Activated CD4-positive, alpha-beta T cell treated with anti-CD3 and anti-CD28 coated beads for 36 hours (primary cell): ENCODE measurements at regions not wholly inside any gene's neighbourhood (a gene's known extent, or its start where the extent isn't known, plus 50 kb on each side); places are given as distances from the start of the nearest gene placed in this dataset.

ENCODE experiments used
- ATAC-seq: fragments of 200-7000 bp; cut with Tn5 transposase; one replicate; pipeline ENCODE4 v1.10.0; 2021; ENCODE audit warnings: mild to moderate bottlenecking, moderate library complexity
- CTCF ChIA-PET: fragments of 350-600 bp; sonication (Branson Sonifier 250); formaldehyde crosslinking; loops from one replicate; lab custom pipeline; 2021; ENCODE audit warnings: antibody characterized with exemption; lab: Charles Lee
- POLR2A ChIA-PET: fragments of 350-600 bp; sonication (Branson Sonifier 250); formaldehyde crosslinking; loops from one replicate; lab custom pipeline; 2021; ENCODE audit warnings: antibody characterized with exemption, inconsistent platforms; lab: Charles Lee
- DNase-seq: peaks from one replicate; pipeline ENCODE4 v3.0.0-alpha.2; 2020
- H3K27ac Mint-ChIP-seq: one replicate; pipeline ENCODE4 v1.8.0; 2021; ENCODE audit warnings: mixed read lengths
- H3K27me3 Mint-ChIP-seq: one replicate; pipeline ENCODE4 v1.8.0; 2021; ENCODE audit warnings: mixed read lengths
- H3K36me3 Mint-ChIP-seq: one replicate; pipeline ENCODE4 v1.8.0; 2021; ENCODE audit warnings: low read depth, mixed read lengths
- H3K4me1 Mint-ChIP-seq: one replicate; pipeline ENCODE4 v1.8.0; 2021; ENCODE audit warnings: mixed read lengths
- H3K4me3 Mint-ChIP-seq: one replicate; pipeline ENCODE4 v1.8.0; 2021; ENCODE audit warnings: mild to moderate bottlenecking, moderate library complexity, mixed read lengths
- H3K9me3 Mint-ChIP-seq: one replicate; pipeline ENCODE4 v1.8.0; 2021; ENCODE audit warnings: low read depth, mixed read lengths
- intact Hi-C, 2 experiments: fragments of 100-400 bp; cut with DNase I in 1 of 2; cut with micrococcal nuclease in 1 of 2; formaldehyde crosslinking; loops; one replicate each; pipeline versions ENCODE4 v1.14.2 to v1.15.1; 2022 to 2024; cut with DNase I, micrococcal nuclease

GRCh38 chr1:14318830-14319229 is 279.7 kb upstream of the KAZN start:
- intact Hi-C loops = no loop called here
- no peak for DNase-seq
- ChIA-PET CTCF (no interaction called here), POLR2A (no interaction called here)
- peaks cover 2% of the 10 kb centered on the region for H3K4me1 Mint-ChIP-seq
- no peak overlapping the region for H3K27ac Mint-ChIP-seq
- H3K27me3 Mint-ChIP-seq = peaks cover 12% of the 10 kb centered on the region
- H3K36me3 Mint-ChIP-seq = no peaks in the 10 kb centered on the region
- ATAC-seq = no peak
- H3K9me3 Mint-ChIP-seq = no peaks in the 10 kb centered on the region
- H3K4me3 Mint-ChIP-seq = no peak overlapping the region

GRCh38 chr1:14320518-14320917 is 278.0 kb upstream of the KAZN start:
- no peak overlapping the region for H3K27ac Mint-ChIP-seq
- ATAC-seq = no peak

GRCh38 chr1:14320986-14321385 is 277.5 kb upstream of the KAZN start:
- ATAC-seq (no peak), DNase-seq (no peak)
- intact Hi-C loops = no loop called here
- ChIA-PET CTCF (no interaction called here), POLR2A (no interaction called here)
- no peaks in the 10 kb centered on the region for H3K9me3 Mint-ChIP-seq
- H3K27ac Mint-ChIP-seq = no peak overlapping the region
- no peaks in the 10 kb centered on the region for H3K36me3 Mint-ChIP-seq
- peaks cover 2% of the 10 kb centered on the region for H3K4me1 Mint-ChIP-seq
- H3K4me3 Mint-ChIP-seq = no peak overlapping the region
- H3K27me3 Mint-ChIP-seq = peaks cover 18% of the 10 kb centered on the region

More at GRCh38 chr1:14320518-14320917, 278.0 kb upstream of the KAZN start:
- ChIA-PET CTCF (no interaction called here), POLR2A (no interaction called here)
- no peaks in the 10 kb centered on the region for H3K9me3 Mint-ChIP-seq
- intact Hi-C loops = no loop called here
- DNase-seq = no peak
- H3K27me3 Mint-ChIP-seq = peaks cover 18% of the 10 kb centered on the region
- H3K4me1 Mint-ChIP-seq = peaks cover 2% of the 10 kb centered on the region
- H3K36me3 Mint-ChIP-seq = no peaks in the 10 kb centered on the region
- H3K4me3 Mint-ChIP-seq = no peak overlapping the region

GRCh38 chr1:14321422-14321821 is 277.1 kb upstream of the KAZN start:
- no peak for DNase-seq
- Mint-ChIP-seq H3K9me3 (no peaks in the 10 kb centered on the region), H3K4me3 (no peak overlapping the region), H3K27me3 (peaks cover 21% of the 10 kb centered on the region), H3K4me1 (peaks cover 2% of the 10 kb centered on the region), H3K27ac (no peak overlapping the region), H3K36me3 (no peaks in the 10 kb centered on the region)
- ChIA-PET CTCF (no interaction called here), POLR2A (no interaction called here)
- intact Hi-C loops = no loop called here
- ATAC-seq = no peak

- Mint-ChIP-seq H3K9me3 (no peaks in the 10 kb centered on the region), H3K4me1 (peaks cover 2% of the 10 kb centered on the region), H3K27ac (no peak overlapping the region), H3K4me3 (no peak overlapping the region), H3K27me3 (peaks cover 27% of the 10 kb centered on the region), H3K36me3 (no peaks in the 10 kb centered on the region)
- ChIA-PET CTCF (no interaction called here), POLR2A (no interaction called here)
- intact Hi-C loops = no loop called here
- DNase-seq (no peak), ATAC-seq (no peak)
Measured at GRCh38 chr1:14323568-14324247, 274.8 kb upstream of the KAZN start.

GRCh38 chr1:14324248-14324630 is 274.2 kb upstream of the KAZN start:
- peaks cover 27% of the 10 kb centered on the region for H3K27me3 Mint-ChIP-seq
- POLR2A ChIA-PET = no interaction called here

GRCh38 chr1:14326857-14327256 is 271.6 kb upstream of the KAZN start:
- no peak overlapping the region for H3K27ac Mint-ChIP-seq
- intact Hi-C loops = no loop called here
- POLR2A ChIA-PET = no interaction called here
- DNase-seq (no peak), ATAC-seq (no peak)
- H3K9me3 Mint-ChIP-seq = peaks cover 3% of the 10 kb centered on the region
- H3K27me3 Mint-ChIP-seq = peaks cover 22% of the 10 kb centered on the region
- no peaks in the 10 kb centered on the region for H3K36me3 Mint-ChIP-seq
- no peaks in the 10 kb centered on the region for H3K4me1 Mint-ChIP-seq
- CTCF ChIA-PET = no interaction called here
- no peak overlapping the region for H3K4me3 Mint-ChIP-seq

More at GRCh38 chr1:14324248-14324630, 274.2 kb upstream of the KAZN start:
- ATAC-seq = no peak
- Mint-ChIP-seq H3K27ac (no peak overlapping the region), H3K4me3 (no peak overlapping the region), H3K4me1 (peaks cover 2% of the 10 kb centered on the region), H3K9me3 (no peaks in the 10 kb centered on the region), H3K36me3 (no peaks in the 10 kb centered on the region)
- CTCF ChIA-PET = no interaction called here
- intact Hi-C loops = no loop called here
- no peak for DNase-seq

- DNase-seq (no peak), ATAC-seq (no peak)
- Mint-ChIP-seq H3K4me1 (peaks cover 7% of the 10 kb centered on the region), H3K4me3 (no peak overlapping the region), H3K9me3 (peaks cover 3% of the 10 kb centered on the region), H3K27me3 (peaks cover 16% of the 10 kb centered on the region), H3K27ac (no peak overlapping the region), H3K36me3 (no peaks in the 10 kb centered on the region)
- POLR2A ChIA-PET = no interaction called here
- intact Hi-C loops = no loop called here
- CTCF ChIA-PET = no interaction called here
Measured at GRCh38 chr1:14328685-14329084, 269.8 kb upstream of the KAZN start.

- DNase-seq (no peak), ATAC-seq (no peak)
- H3K27me3 Mint-ChIP-seq = peaks cover 1% of the 10 kb centered on the region
- intact Hi-C loops = no loop called here
- no peak overlapping the region for H3K27ac Mint-ChIP-seq
- H3K36me3 Mint-ChIP-seq = no peaks in the 10 kb centered on the region
- no peak overlapping the region for H3K4me3 Mint-ChIP-seq
- ChIA-PET POLR2A (no interaction called here), CTCF (interaction anchor here (0.7 to 0.9 kb wide), 2 partner anchors 86 to 99 kb away, joined by 3 to 4 read pairs; no protein-coding TSS in a partner anchor)
- peaks cover 12% of the 10 kb centered on the region for H3K4me1 Mint-ChIP-seq
- H3K9me3 Mint-ChIP-seq = peaks cover 8% of the 10 kb centered on the region
Measured at GRCh38 chr1:14332158-14332557, 266.3 kb upstream of the KAZN start.

GRCh38 chr1:14334336-14335176 is 263.9 kb upstream of the KAZN start:
- Mint-ChIP-seq H3K36me3 (no peaks in the 10 kb centered on the region), H3K27me3 (peaks cover 4% of the 10 kb centered on the region), H3K4me1 (peaks cover 12% of the 10 kb centered on the region), H3K27ac (no peak overlapping the region), H3K4me3 (no peak overlapping the region), H3K9me3 (peaks cover 8% of the 10 kb centered on the region)
- DNase-seq (peak; percentile 30), ATAC-seq (no peak)
- intact Hi-C loops = no loop called here
- POLR2A ChIA-PET = no interaction called here
- CTCF ChIA-PET = no interaction called here

- intact Hi-C loops = no loop called here
- Mint-ChIP-seq H3K4me1 (peaks cover 5% of the 10 kb centered on the region), H3K4me3 (no peak overlapping the region), H3K36me3 (no peaks in the 10 kb centered on the region), H3K27me3 (peaks cover 12% of the 10 kb centered on the region), H3K27ac (no peak overlapping the region), H3K9me3 (peaks cover 5% of the 10 kb centered on the region)
- ChIA-PET POLR2A (interaction anchor here (0.5 kb wide), 1 partner anchor 447 kb away, joined by 3 read pairs; no protein-coding TSS in a partner anchor), CTCF (no interaction called here)
- no peak for ATAC-seq
- no peak for DNase-seq
Measured at GRCh38 chr1:14338509-14338908, 260.0 kb upstream of the KAZN start.

GRCh38 chr1:14339288-14339687 is 259.2 kb upstream of the KAZN start:
- Mint-ChIP-seq H3K27ac (no peak overlapping the region), H3K9me3 (peaks cover 5% of the 10 kb centered on the region), H3K27me3 (peaks cover 12% of the 10 kb centered on the region), H3K4me3 (no peak overlapping the region), H3K4me1 (peaks cover 5% of the 10 kb centered on the region), H3K36me3 (no peaks in the 10 kb centered on the region)
- no peak for ATAC-seq
- POLR2A ChIA-PET = no interaction called here
- intact Hi-C loops = no loop called here
- CTCF ChIA-PET = no interaction called here
- no peak for DNase-seq
